MV-4-11 (cell line): ENCODE measurements at regions not wholly inside any gene's neighbourhood (a gene's known extent, or its start where the extent isn't known, plus 50 kb on each side); places are given as distances from the start of the nearest gene placed in this dataset.

Source experiments
- DNase-seq: peaks from one replicate; lab custom pipeline; 2025; lab: John Stamatoyannopoulos, UW

GRCh38 chr12:13841358-13841757 lies 140.0 kb downstream of the GRIN2B start:
- no peak for DNase-seq

GRCh38 chr12:13839365-13840336 lies 141.8 kb downstream of the GRIN2B start:
- DNase-seq = no peak

- DNase-seq = no peak
These were observed 145.3 kb downstream of the GRIN2B start for GRCh38 chr12:13836099-13836498.

- no peak for DNase-seq
These were observed 145.8 kb downstream of the GRIN2B start for GRCh38 chr12:13835652-13836051.

- no peak for DNase-seq
These were observed 147.2 kb downstream of the GRIN2B start for GRCh38 chr12:13834241-13834640.

GRCh38 chr12:13817131-13817530 lies 164.3 kb downstream of the GRIN2B start:
- DNase-seq = no peak

- DNase-seq = no peak
These were observed 165.0 kb downstream of the GRIN2B start for GRCh38 chr12:13816394-13816793.

GRCh38 chr12:13812168-13812567 lies 169.2 kb downstream of the GRIN2B start:
- DNase-seq = no peak

GRCh38 chr12:13811061-13811460 lies 170.3 kb downstream of the GRIN2B start:
- DNase-seq = no peak

GRCh38 chr12:13805041-13805440 lies 176.4 kb downstream of the GRIN2B start:
- DNase-seq = no peak

- no peak for DNase-seq
These were observed 179.9 kb downstream of the GRIN2B start for GRCh38 chr12:13801543-13801942.

GRCh38 chr12:13799574-13799973 lies 181.8 kb downstream of the GRIN2B start:
- no peak for DNase-seq

GRCh38 chr12:13798162-13798561 lies 183.2 kb downstream of the GRIN2B start:
- no peak for DNase-seq

GRCh38 chr12:13794706-13795105 lies 186.7 kb downstream of the GRIN2B start:
- no peak for DNase-seq

- DNase-seq = peak; percentile 9
These were observed 191.1 kb downstream of the GRIN2B start for GRCh38 chr12:13790317-13790716.

- DNase-seq = no peak
These were observed 192.8 kb downstream of the GRIN2B start for GRCh38 chr12:13788626-13789025.

GRCh38 chr12:13786646-13787045 lies 194.8 kb downstream of the GRIN2B start:
- no peak for DNase-seq

GRCh38 chr12:13784504-13784903 lies 196.9 kb downstream of the GRIN2B start:
- DNase-seq = peak; percentile 19

- DNase-seq = no peak
These were observed 200.9 kb downstream of the GRIN2B start for GRCh38 chr12:13780453-13780852.

- DNase-seq = no peak
These were observed 204.0 kb downstream of the GRIN2B start for GRCh38 chr12:13777374-13777773.

- DNase-seq = no peak
These were observed 209.1 kb downstream of the GRIN2B start for GRCh38 chr12:13772264-13772663.

- no peak for DNase-seq
These were observed 210.8 kb downstream of the GRIN2B start for GRCh38 chr12:13770576-13770975.

GRCh38 chr12:13769966-13770365 lies 211.4 kb downstream of the GRIN2B start:
- no peak for DNase-seq

- DNase-seq = no peak
These were observed 212.1 kb downstream of the GRIN2B start for GRCh38 chr12:13769273-13769672.
